GM19351 (cell line): ENCODE measurements at regions not wholly inside any gene's neighbourhood (a gene's known extent, or its start where the extent isn't known, plus 50 kb on each side); places are given as distances from the start of the nearest gene placed in this dataset.

Experiments
- ATAC-seq: cut with Tn5 transposase; IDR thresholded peaks from one replicate; pipeline ENCODE4 v1.9.1; 2021; ENCODE audit warnings: mild to moderate bottlenecking, moderate library complexity; ENCODE audit not compliant: unreplicated experiment

- ATAC-seq, result no peak
Observed at GRCh38 chr20:11195899-11196558, 522.2 kb upstream of the JAG1 start.

GRCh38 chr20:11197851-11198250, 524.1 kb upstream of the JAG1 start:
- ATAC-seq, result no peak

- no peak for ATAC-seq
Observed at GRCh38 chr20:11200423-11200822, 526.6 kb upstream of the JAG1 start.

- ATAC-seq, result peak; percentile 92
Observed at GRCh38 chr20:11204926-11205768, 531.3 kb upstream of the JAG1 start.

GRCh38 chr20:11205769-11206362, 532.1 kb upstream of the JAG1 start:
- ATAC-seq, result no peak

- no peak for ATAC-seq
Observed at GRCh38 chr20:11207749-11208502, 534.1 kb upstream of the JAG1 start.

GRCh38 chr20:11210611-11211010, 536.8 kb upstream of the JAG1 start:
- no peak for ATAC-seq

GRCh38 chr20:11212272-11212671, 538.5 kb upstream of the JAG1 start:
- ATAC-seq, result no peak

GRCh38 chr20:11212902-11213301, 539.1 kb upstream of the JAG1 start:
- no peak for ATAC-seq

GRCh38 chr20:11214256-11214840, 540.5 kb upstream of the JAG1 start:
- no peak for ATAC-seq

GRCh38 chr20:11216451-11217314, 542.9 kb upstream of the JAG1 start:
- ATAC-seq, result no peak

GRCh38 chr20:11217326-11218172, 543.8 kb upstream of the JAG1 start:
- no peak for ATAC-seq

GRCh38 chr20:11218173-11218680, 544.4 kb upstream of the JAG1 start:
- no peak for ATAC-seq

- peak; percentile 77 for ATAC-seq
Observed at GRCh38 chr20:11219192-11219591, 545.4 kb upstream of the JAG1 start.

GRCh38 chr20:11221046-11221445, 547.2 kb upstream of the JAG1 start:
- ATAC-seq, result no peak

GRCh38 chr20:11222243-11222642, 548.4 kb upstream of the JAG1 start:
- ATAC-seq, result no peak

GRCh38 chr20:11227602-11228001, 553.8 kb upstream of the JAG1 start:
- no peak for ATAC-seq

GRCh38 chr20:11229772-11230171, 556.0 kb upstream of the JAG1 start:
- ATAC-seq, result no peak

GRCh38 chr20:11230999-11231398, 557.2 kb upstream of the JAG1 start:
- no peak for ATAC-seq
